Skeletal muscle satellite cell (primary cell): ENCODE measurements at regions not wholly inside any gene's neighbourhood (a gene's known extent, or its start where the extent isn't known, plus 50 kb on each side); places are given as distances from the start of the nearest gene placed in this dataset.
"Not testable (repeated sequence)": the region's sequence is repeated elsewhere in the genome, so short reads cannot be mapped to it uniquely, and the experiment has no call there.

ENCODE experiments used
- H3K27me3 ChIP-seq: 2 replicates; pipeline ENCODE4 v1.7.0; 2013; ENCODE audit warnings: low read length; ENCODE audit not compliant: control insufficient read depth, insufficient read depth
- H3K36me3 ChIP-seq: 2 replicates; pipeline ENCODE4 v1.7.0; 2013; ENCODE audit warnings: mild to moderate bottlenecking, control low read depth, low read length; ENCODE audit not compliant: insufficient read depth
- H3K4me1 ChIP-seq: 2 replicates; pipeline ENCODE4 v1.7.0; 2013; ENCODE audit warnings: low read length; ENCODE audit not compliant: control insufficient read depth, insufficient read depth
- H3K4me2 ChIP-seq: 2 replicates; pipeline ENCODE4 v1.7.0; 2013; ENCODE audit warnings: mild to moderate bottlenecking, low read length
- H3K4me3 ChIP-seq: 2 replicates; pipeline ENCODE4 v1.7.0; 2013; ENCODE audit warnings: low read length
- H3K9ac ChIP-seq: 2 replicates; pipeline ENCODE4 v1.7.0; 2013; ENCODE audit warnings: mild to moderate bottlenecking, low read depth, low read length, moderate library complexity
- H3K9me3 ChIP-seq: replicated peaks from 2 replicates; pipeline ENCODE4 v1.7.0; 2013; ENCODE audit warnings: mild to moderate bottlenecking, control low read depth, low read length

DNA sequence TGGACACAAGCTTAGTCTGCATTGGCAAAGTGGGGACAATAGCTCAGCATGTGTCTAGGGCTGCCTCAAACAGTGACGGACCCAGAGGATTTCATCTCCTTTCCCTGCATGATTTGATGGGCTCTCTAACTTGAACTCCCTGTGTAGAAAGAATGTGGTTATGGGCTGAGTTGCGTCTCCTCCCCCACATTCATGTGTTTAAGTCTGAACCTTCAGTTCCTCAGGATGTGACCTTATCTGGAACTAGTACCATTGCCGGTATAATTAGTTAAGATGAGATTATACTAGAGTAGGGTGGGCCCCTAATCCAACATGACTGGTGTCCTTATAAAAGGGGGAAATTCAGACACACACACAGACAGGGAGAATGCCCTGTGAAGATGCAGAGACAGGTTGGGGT is 257.6 kb downstream of the BCL2L11 start:
- not testable (repeated sequence) for H3K36me3 ChIP-seq, H3K27me3 ChIP-seq, H3K4me1 ChIP-seq, H3K4me2 ChIP-seq, H3K4me3 ChIP-seq, H3K9ac ChIP-seq, H3K9me3 ChIP-seq

DNA sequence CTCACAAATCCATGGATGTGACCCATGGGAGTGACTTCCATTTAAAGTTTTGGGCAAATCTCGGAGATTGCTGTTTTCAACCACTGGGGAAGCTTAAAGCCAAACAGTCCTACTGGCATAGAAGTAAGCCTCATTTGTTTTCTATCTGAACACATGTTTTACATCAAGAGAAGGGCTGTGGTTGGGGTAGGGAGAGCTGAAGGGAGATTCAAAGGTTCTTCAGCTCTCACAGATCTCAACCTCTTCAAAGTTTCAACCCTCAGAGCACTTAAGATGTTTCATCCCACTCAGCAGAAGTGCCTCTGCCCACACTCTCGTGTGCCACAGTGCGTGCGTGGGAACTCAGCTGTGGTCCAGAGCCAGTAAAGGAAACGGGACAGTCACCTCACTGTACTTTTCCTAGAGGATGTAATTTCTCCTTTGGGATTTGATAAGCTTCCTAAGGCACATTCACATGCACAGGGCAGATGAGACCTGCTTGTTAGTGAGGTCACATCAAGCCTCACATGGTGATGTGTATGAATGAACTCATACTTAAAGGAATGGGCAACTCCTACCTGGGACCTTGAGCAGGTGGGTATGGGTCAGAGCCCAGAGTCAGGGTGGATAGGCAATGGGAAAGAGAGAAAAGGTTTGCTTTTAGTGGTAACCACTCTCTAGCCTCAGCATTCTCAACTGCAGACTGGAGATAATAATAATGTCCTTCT is 260.2 kb downstream of the BCL2L11 start:
- H3K36me3 ChIP-seq, H3K27me3 ChIP-seq, H3K4me2 ChIP-seq, H3K9me3 ChIP-seq, H3K4me3 ChIP-seq, H3K9ac ChIP-seq, H3K4me1 ChIP-seq: not testable (repeated sequence)

DNA sequence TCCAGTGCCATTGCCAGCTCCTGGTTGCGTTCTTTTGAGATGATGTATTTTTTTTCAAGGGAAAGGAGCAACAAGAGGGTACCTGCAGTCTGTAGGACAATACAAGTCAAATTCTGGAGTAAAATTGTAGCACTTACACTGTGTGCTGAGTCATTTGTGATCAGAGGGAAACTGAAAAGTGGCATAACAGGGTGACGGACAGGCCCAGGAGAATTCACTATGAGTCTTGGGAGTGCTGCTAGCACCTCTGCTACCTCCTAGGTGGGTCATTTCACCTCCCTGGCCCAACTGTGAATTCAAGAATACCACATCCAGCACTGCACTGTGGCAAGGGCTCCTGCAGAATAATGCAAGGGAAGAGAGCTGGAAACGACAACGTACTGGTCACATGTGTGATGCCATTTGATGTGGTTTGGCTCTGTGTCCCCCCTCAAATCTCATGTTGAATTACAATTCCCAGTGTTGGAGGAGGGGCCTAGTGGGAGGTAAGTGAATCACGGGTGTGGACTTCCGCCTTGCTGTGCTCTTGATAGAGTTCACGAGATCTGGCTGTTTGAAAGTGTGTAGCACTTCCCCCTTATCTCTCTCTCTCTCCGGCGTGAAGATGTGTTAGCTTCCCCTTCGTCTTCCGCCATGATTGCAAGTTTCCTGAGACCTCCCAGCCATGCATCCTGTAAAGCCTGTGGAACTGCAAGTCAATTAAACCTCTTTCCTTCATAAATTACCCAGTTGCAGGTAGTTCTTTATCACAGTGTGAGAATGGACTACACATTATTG is 261.0 kb downstream of the BCL2L11 start:
- H3K27me3 ChIP-seq, H3K36me3 ChIP-seq, H3K9ac ChIP-seq, H3K4me1 ChIP-seq, H3K4me3 ChIP-seq, H3K9me3 ChIP-seq, H3K4me2 ChIP-seq: not testable (repeated sequence)

DNA sequence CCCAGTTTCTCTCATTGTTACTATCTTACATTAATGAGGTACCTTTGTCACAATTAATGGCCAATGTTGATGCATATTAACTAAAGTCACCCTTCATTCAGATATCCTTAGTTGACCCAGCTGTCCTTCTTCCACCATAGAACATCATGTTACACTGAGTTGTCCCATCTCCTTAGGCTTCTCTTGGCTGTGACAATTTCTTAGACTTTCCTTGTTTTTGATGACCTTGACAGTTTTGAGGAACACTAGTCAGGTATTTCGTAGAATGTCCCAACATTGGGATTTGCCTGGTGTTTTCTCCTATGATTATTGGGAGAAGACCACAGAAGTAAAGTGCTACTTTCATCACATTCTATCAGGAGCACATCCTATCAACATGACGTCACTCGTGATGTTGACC is 261.8 kb downstream of the BCL2L11 start:
- not testable (repeated sequence) for H3K27me3 ChIP-seq, H3K4me3 ChIP-seq, H3K4me2 ChIP-seq, H3K4me1 ChIP-seq, H3K36me3 ChIP-seq, H3K9me3 ChIP-seq, H3K9ac ChIP-seq

DNA sequence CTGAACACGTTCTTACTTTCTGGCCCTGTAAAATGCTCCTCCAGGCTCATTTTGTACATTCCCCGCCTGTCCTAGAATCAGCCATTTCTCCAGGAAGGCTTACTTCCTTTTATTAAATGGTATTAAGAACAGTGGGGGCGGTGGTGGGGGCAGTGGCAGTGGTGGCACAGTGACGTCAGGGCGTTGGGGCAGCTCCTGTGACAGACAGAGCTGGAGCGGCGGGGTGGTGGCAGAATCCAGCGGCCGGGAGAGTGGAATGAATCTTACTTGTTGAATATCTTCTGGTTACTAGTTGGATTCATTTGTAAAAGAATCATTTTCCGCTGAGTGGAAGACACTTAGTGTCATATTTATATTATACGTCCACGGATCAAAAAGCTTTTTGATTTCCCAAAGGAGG is 262.6 kb downstream of the BCL2L11 start:
- not testable (repeated sequence) for H3K36me3 ChIP-seq, H3K9ac ChIP-seq, H3K4me1 ChIP-seq, H3K27me3 ChIP-seq, H3K4me2 ChIP-seq, H3K9me3 ChIP-seq, H3K4me3 ChIP-seq

DNA sequence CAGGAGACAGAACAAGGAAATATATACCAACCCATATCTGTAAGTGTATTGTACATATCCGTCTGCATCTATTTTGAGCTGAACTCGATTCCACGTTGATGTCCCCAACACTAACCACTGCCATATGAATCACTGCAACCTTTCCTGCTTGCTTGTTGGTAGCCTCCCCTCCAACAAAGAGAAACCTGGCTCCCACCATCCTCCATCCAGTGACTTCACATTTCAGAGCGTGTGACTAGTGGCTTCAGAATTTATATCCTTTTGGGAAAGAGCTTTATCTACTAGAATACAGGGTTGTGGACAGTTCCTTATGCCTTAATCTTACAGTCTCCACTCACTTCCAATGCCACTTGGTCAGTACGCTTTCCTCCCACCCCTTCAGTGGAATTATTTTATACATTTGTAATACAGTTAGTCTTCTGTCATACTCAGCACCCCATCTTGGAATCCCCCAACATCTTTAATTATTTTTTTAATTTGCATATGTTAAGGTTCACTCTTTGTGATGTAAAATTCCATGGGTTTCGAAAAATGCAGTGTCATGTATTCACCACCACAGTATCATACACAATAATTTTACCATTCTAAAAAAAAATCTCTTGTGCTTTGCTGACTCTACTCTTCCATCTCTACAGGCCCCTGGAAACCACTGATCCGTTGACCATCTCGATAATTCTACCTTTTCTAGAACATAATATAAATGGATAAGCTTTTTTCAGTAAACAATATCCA is 264.7 kb downstream of the BCL2L11 start:
- not testable (repeated sequence) for H3K4me3 ChIP-seq, H3K9ac ChIP-seq, H3K4me2 ChIP-seq, H3K9me3 ChIP-seq, H3K36me3 ChIP-seq, H3K4me1 ChIP-seq, H3K27me3 ChIP-seq

DNA sequence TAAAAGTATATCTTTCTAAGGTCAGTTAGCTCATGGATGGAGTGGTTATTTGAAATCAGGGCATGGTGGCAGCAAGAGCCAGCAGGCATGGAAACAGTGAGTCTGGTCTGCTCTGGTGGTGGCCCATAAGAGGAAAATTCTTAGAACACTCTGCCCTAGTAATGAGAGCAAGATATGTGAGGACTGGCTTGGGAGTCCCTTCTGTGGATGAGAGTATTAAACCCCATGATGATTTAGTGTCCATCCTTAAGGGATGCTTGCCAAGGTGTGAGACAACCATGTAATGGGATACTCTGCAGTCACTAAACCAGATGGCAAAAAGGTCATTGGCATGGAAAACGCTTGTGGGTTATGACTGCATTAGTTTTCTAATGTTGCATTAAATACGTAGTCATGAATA is 269.9 kb downstream of the BCL2L11 start:
- H3K36me3 ChIP-seq, H3K4me3 ChIP-seq, H3K4me2 ChIP-seq, H3K4me1 ChIP-seq, H3K9me3 ChIP-seq, H3K9ac ChIP-seq, H3K27me3 ChIP-seq: not testable (repeated sequence)

DNA sequence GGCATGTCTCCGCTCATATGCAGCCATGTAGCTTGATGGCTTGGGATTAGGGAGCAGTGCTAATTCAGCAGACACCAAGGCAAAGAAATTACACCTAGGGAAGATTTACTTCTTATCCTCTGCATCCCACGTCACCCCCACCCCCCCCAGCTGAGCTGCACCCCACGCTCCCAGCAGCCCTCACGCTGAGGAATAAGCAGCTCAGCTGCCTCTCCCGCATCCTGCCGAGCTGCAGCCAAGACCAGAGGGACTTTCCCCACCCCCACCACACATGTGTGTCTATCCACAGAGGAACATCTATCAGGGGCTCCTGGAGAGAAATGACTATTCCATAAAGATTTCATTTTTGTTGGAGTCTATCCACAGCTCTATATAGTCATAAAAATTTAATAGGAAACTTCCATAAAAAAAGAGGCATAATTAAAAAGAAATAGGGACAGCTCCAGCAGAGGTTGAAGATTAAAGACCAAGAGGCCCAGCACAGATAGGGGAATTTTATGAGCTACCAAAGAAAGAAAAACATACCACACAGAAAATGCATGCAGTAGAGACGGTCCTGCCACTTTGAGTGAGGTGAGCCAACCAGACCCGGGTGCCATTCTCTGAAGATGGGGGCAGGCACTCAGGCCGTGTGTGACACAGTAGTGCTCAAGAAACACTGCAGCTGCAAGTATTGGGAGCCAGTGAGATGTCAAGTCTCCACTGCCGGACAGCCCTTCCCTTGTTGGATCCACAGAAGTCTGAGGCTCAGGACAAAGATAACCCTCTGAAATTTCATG is 274.8 kb downstream of the BCL2L11 start:
- H3K4me3 ChIP-seq, H3K4me1 ChIP-seq, H3K9me3 ChIP-seq, H3K27me3 ChIP-seq, H3K36me3 ChIP-seq, H3K4me2 ChIP-seq, H3K9ac ChIP-seq: not testable (repeated sequence)

DNA sequence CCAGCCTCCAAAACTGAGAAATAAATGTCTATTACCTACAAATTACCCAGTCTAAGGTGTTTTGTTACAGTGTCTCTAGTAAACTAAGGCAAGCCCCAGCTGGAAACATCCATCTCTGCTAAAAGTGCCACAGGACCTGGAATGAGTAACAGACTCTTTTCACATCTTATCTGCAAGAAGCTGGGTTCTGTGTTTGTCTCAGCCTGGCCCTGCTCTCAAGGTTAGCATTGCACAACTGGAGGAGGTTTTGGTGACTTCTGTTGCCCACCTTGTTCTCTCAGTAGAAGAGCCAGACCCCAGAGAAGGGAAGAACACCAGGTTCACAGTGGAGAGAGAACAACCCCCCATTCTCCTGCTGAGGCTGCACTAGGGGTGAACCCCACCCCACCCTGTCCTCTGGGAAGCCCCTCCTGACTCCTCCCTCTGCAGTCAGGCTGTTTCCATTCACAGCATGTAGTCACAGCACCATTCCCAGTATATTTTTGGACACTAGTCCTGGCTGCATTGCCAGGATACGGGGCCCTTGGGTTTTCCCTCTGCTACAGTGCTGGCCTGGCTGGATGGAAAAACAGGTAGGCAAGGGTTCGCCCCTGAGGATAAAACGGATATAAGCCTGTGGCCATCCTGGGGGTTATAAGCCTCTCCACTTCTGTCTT is 280.0 kb downstream of the BCL2L11 start:
- H3K9ac ChIP-seq, H3K27me3 ChIP-seq, H3K36me3 ChIP-seq, H3K4me2 ChIP-seq, H3K9me3 ChIP-seq, H3K4me3 ChIP-seq, H3K4me1 ChIP-seq: not testable (repeated sequence)

DNA sequence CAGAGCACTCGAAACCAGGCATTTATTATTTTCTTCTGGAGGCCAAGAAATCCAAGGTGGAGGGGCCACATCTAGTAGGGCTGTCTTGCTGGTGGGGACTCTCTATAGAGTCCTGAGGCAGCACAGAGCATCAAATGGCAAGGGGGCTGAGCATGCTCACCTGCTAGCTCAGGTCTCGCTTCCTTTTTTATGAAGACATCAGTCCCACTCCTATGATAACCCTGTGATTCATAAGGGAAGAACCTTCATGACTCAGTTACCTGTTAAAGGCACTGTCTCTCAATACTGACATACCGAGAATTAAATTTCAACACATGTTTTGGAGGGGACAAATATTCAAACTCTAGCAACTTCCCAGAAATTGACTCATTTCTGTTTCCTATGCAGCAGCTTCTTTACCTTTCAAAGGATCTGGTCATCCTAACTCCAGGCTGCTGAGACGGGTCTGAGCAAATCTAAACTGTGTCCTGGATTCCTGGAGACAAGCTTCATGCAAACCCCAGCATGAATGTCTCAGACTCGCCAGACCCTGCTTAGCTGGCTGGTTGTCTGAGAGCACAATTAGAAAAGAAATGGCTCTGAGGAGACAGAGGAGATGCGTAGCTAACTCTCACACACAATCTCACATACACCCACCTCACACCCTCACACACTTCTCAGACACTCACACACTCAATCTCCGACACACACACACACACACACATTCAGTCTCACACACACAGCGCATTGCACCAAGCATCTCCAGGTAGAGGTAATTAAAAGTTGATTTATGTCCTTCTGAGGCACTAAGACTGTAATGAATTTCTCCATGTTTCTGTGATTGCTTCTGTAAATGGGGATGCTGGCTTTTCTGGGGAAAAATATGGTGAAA is 280.8 kb downstream of the BCL2L11 start:
- H3K36me3 ChIP-seq, H3K27me3 ChIP-seq, H3K9ac ChIP-seq, H3K4me2 ChIP-seq, H3K4me3 ChIP-seq, H3K9me3 ChIP-seq, H3K4me1 ChIP-seq: not testable (repeated sequence)
